Nephron progenitor cell (in vitro differentiated cells): ENCODE measurements at regions not wholly inside any gene's neighbourhood (a gene's known extent, or its start where the extent isn't known, plus 50 kb on each side); places are given as distances from the start of the nearest gene placed in this dataset.

Source experiments
- DNase-seq: peaks from one replicate; pipeline ENCODE4 v3.0.0; 2021
- H3K27ac Mint-ChIP-seq: 2 replicates; pipeline ENCODE4 v1.8.0; 2021; ENCODE audit warnings: mild to moderate bottlenecking, moderate library complexity, mixed read lengths
- H3K27me3 Mint-ChIP-seq: 2 replicates; pipeline ENCODE4 v1.8.0; 2021; ENCODE audit warnings: mild to moderate bottlenecking, low read depth, mixed read lengths; ENCODE audit not compliant: poor library complexity
- H3K36me3 Mint-ChIP-seq: 2 replicates; pipeline ENCODE4 v1.8.0; 2021; ENCODE audit warnings: low read depth, mixed read lengths
- H3K4me1 Mint-ChIP-seq: 2 replicates; pipeline ENCODE4 v1.8.0; 2021; ENCODE audit warnings: mixed read lengths
- H3K4me3 Mint-ChIP-seq: 2 replicates; pipeline ENCODE4 v1.8.0; 2021; ENCODE audit warnings: mild to moderate bottlenecking, moderate library complexity, mixed read lengths
- H3K9me3 Mint-ChIP-seq: 2 replicates; pipeline ENCODE4 v1.8.0; 2021; ENCODE audit warnings: mild to moderate bottlenecking, moderate library complexity, mixed read lengths
- CTCF ChIP-seq: fragments of 200-600 bp; sonication (generic); IDR thresholded peaks from 2 replicates; pipeline ENCODE4 v1.5.0; 2021; ENCODE audit warnings: antibody characterized with exemption

GRCh38 chr20:11060423-11061185 is 386.8 kb upstream of the JAG1 start:
- H3K4me1 Mint-ChIP-seq: peaks cover 63% of the 10 kb centered on the region
- TF ChIP-seq CTCF: no peak
- no peak overlapping the region for H3K4me3 Mint-ChIP-seq
- peaks cover 8% of the 10 kb centered on the region for H3K27me3 Mint-ChIP-seq
- peaks cover 9% of the 10 kb centered on the region for H3K36me3 Mint-ChIP-seq
- peak overlapping the region; percentile 93 for H3K27ac Mint-ChIP-seq
- H3K9me3 Mint-ChIP-seq: peaks cover 9% of the 10 kb centered on the region
- DNase-seq: no peak

DNA sequence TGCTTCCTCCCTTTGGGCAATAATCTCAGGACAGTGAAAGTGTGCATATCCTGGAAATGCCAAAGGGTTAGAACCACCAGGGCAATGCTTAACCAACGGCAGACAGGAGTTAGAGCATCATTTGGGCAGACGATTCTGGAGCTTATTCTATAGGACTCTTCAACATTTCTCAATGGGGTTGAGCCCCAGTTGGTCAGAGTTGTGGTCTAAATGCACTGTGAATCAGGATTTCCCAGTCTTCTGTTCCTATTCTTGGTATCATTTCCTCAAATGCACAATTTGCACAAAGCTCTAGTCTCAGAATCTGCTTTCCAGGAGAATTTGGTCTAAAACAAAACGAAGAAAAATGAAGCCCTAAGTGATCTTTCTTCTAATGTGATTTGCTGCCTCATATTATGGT is 389.6 kb upstream of the JAG1 start:
- H3K4me1 Mint-ChIP-seq: peaks cover 54% of the 10 kb centered on the region
- peaks cover 4% of the 10 kb centered on the region for H3K36me3 Mint-ChIP-seq
- DNase-seq: no peak
- no peak for TF ChIP-seq CTCF
- H3K4me3 Mint-ChIP-seq: no peak overlapping the region
- peaks cover 5% of the 10 kb centered on the region for H3K9me3 Mint-ChIP-seq
- peaks cover 8% of the 10 kb centered on the region for H3K27me3 Mint-ChIP-seq
- H3K27ac Mint-ChIP-seq: no peak overlapping the region

DNA sequence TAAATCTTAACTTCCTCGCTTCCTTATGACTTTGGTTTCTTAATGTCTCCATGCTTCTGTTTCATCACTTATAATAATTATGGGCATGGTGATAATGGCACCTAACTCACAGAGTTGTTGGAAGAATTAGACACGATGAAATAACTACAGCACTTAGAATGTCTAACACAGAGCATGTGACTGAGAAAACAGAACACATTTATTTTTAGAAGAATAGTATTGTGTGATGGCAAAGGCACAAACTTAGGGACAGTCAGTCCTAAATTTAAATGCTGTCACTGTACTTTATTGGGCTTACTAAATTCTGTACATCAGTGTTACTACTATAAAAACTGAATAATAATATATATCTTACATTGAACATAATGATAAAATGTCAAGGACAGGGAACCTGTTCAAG is 391.1 kb upstream of the JAG1 start:
- Mint-ChIP-seq H3K4me3 (no peak overlapping the region), H3K9me3 (no peaks in the 10 kb centered on the region), H3K27ac (no peak overlapping the region), H3K27me3 (peaks cover 8% of the 10 kb centered on the region), H3K4me1 (peaks cover 54% of the 10 kb centered on the region), H3K36me3 (no peaks in the 10 kb centered on the region)
- DNase-seq: no peak
- no peak for TF ChIP-seq CTCF

- no peak overlapping the region for H3K4me3 Mint-ChIP-seq
- no peak for TF ChIP-seq CTCF
- H3K27ac Mint-ChIP-seq: no peak overlapping the region
- H3K9me3 Mint-ChIP-seq: peaks cover 12% of the 10 kb centered on the region
- peaks cover 31% of the 10 kb centered on the region for H3K4me1 Mint-ChIP-seq
- peaks cover 8% of the 10 kb centered on the region for H3K27me3 Mint-ChIP-seq
- no peak for DNase-seq
- H3K36me3 Mint-ChIP-seq: peaks cover 9% of the 10 kb centered on the region
Measured at GRCh38 chr20:11067359-11067758, 393.6 kb upstream of the JAG1 start.

GRCh38 chr20:11072982-11073381 is 399.2 kb upstream of the JAG1 start:
- TF ChIP-seq CTCF: no peak
- H3K36me3 Mint-ChIP-seq: peaks cover 9% of the 10 kb centered on the region
- peaks cover 25% of the 10 kb centered on the region for H3K4me1 Mint-ChIP-seq
- peaks cover 15% of the 10 kb centered on the region for H3K9me3 Mint-ChIP-seq
- no peak overlapping the region for H3K27ac Mint-ChIP-seq
- no peak overlapping the region for H3K4me3 Mint-ChIP-seq
- no peak for DNase-seq
- H3K27me3 Mint-ChIP-seq: no peaks in the 10 kb centered on the region

GRCh38 chr20:11076434-11077105 is 402.8 kb upstream of the JAG1 start:
- peaks cover under 1% of the 10 kb centered on the region for H3K27me3 Mint-ChIP-seq
- no peak for DNase-seq
- peaks cover 11% of the 10 kb centered on the region for H3K9me3 Mint-ChIP-seq
- H3K36me3 Mint-ChIP-seq: peaks cover 6% of the 10 kb centered on the region
- H3K27ac Mint-ChIP-seq: peak overlapping the region; percentile 12
- no peak for TF ChIP-seq CTCF
- H3K4me1 Mint-ChIP-seq: peaks cover 24% of the 10 kb centered on the region
- no peak overlapping the region for H3K4me3 Mint-ChIP-seq
